ENCODE measurements at regions not wholly inside any gene's neighbourhood (a gene's known extent, or its start where the extent isn't known, plus 50 kb on each side); places are given as distances from the start of the nearest gene placed in this dataset.
"Not testable (repeated sequence)": the region's sequence is repeated elsewhere in the genome, so short reads cannot be mapped to it uniquely, and the experiment has no call there.

- no peak for DNase-seq
Measured at GRCh38 chr2:190150413-190150812, 87.9 kb upstream of the MSTN start.

- no peak for DNase-seq
Measured at GRCh38 chr2:190149908-190150307, 87.4 kb upstream of the MSTN start.

DNA sequence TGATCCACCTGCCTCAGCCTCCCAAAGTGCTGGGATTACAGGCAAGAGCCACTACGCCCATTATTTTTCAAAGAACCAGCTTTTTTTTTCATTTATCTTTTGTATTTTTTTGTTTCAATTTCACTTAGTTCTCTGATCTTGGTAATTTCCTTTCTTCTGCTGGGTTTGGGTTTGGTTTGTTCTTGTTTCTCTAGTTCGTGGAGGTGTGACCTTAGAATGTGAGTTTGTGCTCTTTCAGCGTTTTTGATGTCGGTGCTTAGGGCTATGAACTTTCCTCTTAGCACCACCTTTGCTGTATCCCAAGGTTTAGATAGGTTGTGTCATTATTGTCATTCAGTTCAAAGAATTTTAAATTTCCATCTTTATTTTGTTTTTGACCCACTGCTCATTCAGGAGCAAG is 86.7 kb upstream of the MSTN start:
- no peak for DNase-seq

- not testable (repeated sequence) for DNase-seq
Measured at GRCh38 chr2:190146109-190146508, 83.6 kb upstream of the MSTN start.

DNA sequence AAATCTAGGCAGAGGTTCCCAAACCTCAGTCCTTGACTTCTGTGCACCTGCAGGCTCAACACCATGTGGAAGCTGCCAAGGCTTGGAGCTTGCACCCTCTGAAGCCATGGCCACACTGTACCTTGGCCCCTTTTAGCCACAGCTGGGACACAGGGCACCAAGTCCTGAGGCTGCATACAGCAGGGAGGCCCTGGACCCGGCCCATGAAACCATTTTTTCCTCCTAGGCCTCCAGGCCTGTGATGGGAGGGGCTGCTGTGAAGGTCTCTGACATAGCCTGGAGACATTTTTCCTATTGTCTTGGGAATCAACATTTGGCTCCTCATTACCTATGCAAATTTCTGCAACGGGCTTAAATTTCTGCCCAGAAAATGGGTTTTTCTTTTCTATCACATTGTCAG is 77.9 kb upstream of the MSTN start:
- DNase-seq = not testable (repeated sequence)

- no peak for DNase-seq
Measured at GRCh38 chr2:190139371-190139770, 76.8 kb upstream of the MSTN start.

DNA sequence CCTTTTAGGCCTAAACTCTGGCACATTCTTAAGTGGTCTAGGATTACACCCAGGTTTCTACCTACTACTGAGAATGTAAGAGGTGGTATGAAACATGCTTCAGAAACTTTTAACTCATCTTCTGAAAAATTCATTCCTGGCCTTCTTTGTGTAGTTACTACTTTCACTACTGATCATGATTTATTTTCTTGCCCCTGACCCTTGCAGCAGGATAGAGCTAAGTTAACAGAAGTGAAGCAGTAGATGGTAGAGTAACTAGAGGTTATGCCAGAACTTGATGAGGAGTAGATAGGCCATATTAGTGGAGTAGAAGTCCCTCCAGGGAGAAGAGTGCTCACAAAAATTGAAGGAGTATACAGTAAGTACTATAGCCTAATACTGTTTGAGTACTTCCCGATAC is 75.5 kb upstream of the MSTN start:
- no peak for DNase-seq

DNA sequence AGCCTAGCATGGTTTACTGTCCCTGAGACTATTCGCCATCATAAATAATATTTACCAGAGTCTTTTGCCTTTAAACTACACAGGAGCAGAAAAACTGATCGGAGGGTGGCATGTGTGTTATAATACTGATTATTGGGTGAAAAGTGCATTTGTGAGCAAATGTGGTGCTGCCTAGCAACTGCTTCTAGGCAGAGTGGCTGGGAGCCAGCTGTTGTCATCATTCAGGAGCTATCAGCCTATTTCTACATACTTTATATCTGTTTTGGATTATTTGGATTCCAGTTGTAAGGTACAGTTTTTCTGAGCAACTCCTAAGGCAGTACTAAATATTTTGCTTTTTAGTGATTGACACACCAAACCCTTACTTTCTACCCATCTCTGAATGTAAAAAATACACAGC is 75.0 kb upstream of the MSTN start:
- no peak for DNase-seq

DNA sequence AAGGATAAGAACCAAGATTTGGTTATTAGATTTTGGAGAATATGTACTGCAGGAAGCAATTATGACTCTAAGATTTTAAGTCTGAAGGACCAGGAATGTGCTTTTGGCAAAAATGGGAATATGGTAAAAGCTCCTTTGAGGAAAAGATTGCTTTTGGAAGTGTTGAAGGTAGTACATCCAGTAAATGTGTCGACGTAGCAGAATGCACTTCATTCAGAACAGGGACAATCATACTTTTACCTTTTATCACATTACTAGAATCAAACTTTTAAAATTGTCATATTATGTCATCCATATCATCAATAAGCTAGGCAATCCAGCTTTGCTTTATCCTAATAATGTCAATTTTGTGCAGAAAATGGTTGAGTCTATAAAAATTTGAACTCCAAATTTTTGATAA is 74.3 kb upstream of the MSTN start:
- no peak for DNase-seq

- no peak for DNase-seq
Measured at GRCh38 chr2:190136259-190136658, 73.7 kb upstream of the MSTN start.

DNA sequence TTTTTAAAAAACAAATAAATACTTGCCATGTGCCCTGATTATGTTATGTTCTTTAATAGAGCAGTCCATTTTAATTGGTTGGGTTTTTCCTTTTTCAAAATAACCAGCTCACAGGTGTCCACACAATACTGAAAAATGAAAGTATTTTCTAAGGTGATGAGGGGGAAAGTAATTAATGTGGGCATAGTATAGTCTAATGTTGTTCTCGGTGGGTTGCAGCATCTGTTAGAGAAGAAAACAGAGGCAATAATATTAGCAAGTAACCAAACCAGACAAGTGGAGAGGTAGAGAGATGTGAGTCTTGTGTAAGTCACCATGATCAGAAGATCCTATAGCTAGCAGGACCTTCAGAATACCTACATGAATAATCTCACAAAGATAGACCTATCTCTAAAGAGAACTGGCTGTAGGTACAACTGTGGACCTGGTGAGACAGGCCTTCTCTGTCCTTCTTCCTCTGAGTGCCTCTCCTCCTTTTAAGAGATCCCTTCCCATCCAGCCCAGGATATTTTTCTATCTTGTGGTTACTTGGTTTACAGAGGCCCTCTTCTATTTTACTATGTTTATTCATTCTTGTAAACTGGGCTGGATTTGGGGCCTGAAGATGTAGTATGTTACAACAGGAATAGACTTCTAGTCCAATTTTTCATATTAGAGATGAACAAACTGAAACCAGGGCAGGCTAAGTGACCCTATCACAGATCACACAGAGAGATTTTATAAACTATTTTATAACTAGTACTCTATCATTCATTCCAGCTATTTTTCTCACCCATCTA is 67.1 kb upstream of the MSTN start:
- DNase-seq = no peak

GRCh38 chr2:190127651-190128050 is 65.1 kb upstream of the MSTN start:
- no peak for DNase-seq

DNA sequence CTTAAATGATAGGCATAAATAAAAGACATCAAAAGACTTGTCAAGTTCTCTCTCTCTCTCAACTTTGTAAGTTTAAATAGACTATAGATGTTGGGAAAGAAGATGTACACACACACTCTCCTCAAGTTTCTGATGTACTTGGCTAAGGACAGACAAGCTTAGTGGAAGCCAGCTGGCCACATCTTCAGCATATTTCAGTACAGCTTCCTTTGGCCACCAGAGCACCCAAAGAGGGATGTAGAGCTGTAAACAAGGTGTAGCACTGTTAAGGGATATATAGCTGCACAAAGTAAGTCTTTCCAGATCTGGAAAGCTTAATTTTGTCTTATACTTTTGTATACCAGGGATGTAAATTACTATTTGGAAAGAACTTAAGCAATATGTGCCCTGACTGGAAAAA is 64.3 kb upstream of the MSTN start:
- DNase-seq = peak; percentile 66

- no peak for DNase-seq
Measured at GRCh38 chr2:190123956-190124355, 61.4 kb upstream of the MSTN start.

DNA sequence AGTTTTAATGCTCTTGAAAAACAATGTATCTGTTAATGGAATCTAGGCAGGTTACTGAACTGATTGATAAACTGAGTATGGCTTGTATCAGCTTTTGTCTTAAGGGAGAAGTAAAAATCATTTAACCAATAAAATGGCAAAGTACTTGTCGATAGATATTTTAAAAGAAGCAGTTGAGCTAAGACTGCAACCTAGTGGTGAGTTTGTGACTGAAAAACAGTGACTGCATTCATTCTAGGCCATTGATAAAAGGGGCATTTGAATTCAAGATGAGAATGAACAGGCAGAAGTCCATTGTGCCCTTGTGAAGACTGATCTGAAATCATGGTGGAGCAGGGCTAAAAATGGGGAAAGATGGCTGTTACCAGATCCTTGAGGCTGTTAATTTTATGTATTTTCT is 59.4 kb upstream of the MSTN start:
- no peak for DNase-seq

DNA sequence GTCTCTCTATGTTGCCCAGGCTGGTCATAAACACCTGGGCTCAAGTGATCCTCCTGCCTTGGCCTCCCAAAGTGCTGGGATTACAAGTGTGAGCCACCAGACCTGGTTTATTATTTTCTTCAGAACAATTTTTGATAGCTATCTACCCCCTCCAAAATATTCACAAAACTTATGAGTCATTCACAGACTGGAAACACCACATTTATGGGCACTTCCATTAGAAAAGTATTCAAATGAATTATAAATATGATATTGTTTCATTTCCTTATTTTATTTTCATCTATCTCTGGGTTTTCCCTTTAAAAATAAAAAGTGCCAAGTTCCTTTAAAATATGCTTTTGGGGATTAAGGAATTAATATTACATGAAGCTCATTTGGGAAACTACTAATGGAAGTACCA is 58.8 kb upstream of the MSTN start:
- DNase-seq = no peak

DNA sequence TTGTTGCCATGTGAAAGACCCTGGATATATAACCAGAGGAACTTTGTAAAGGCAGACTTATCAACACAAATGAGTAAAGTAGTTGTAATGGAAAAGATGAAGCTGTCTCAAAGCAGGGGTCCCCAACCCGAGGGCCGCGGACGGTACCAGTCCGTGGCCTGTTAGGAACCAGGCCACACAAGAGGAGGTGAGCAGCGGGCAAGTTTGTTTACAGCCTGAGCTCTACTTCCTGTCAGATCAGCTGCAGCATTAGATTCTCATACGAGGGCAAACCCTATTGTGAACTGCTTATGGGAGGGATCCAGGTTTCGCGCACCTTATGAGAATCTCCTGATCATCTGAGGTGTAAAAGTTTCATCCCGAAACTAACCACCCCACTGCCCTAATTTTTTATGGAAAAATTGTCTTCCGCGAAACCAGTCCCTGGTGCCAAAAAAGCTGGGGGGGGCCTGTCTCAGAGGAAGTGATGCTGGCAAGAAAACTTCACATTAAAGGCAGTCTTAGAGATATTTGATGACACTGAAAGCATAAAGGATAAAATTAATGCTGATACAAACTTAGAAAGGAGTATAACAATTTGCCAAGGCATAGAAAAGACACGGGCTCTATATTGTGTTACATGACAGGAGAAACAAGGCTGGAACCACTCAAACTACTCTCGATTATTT is 57.5 kb upstream of the MSTN start:
- DNase-seq = no peak

- DNase-seq = no peak
Measured at GRCh38 chr2:190119257-190119656, 56.7 kb upstream of the MSTN start.

DNA sequence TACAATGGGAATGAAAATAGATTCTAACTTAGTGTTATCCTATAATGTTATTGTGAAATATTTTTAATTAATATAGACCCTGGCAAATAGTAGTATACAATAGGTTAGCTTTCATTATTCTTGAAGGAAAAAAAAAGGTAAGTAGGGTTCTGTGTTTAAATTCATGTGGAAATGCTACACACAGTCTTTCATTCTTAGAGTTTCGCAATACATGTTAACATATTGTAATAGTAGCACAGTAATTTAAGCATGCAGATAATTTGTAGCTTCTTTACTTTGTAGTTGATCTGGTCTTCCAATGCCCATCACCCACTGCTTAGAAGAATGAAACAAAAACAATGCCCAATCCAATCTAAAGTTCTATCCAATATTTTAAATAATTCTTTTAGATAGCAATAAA is 54.8 kb upstream of the MSTN start:
- DNase-seq = no peak

DNA sequence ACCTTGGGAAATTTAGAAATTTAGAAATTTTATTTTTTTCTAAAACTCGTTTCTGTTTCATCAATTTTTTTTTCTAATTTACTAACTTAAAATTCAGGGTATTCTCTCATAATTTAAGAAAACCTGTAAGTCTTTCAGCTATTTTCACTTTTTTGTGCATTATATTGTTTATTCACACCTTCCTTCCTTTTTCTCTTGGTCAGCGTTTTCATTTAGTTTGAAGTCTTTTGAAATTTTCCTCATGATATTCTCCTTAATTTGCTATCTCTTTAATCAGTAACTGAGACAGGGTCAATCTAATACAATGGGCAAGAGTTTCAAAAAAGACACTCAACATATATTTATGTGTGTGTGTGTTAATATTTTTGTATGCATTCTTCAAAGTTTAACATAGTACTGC is 50.5 kb upstream of the MSTN start:
- DNase-seq = no peak
